Panc1 (cell line): ENCODE measurements at regions not wholly inside any gene's neighbourhood (a gene's known extent, or its start where the extent isn't known, plus 50 kb on each side); places are given as distances from the start of the nearest gene placed in this dataset.

ENCODE experiments used
- CTCF ChIP-seq: fragments of 450-650 bp; IDR thresholded peaks from 2 replicates; pipeline ENCODE4 v1.5.1; 2017; ENCODE audit warnings: mild to moderate bottlenecking
- POLR2AphosphoS5 ChIP-seq: IDR thresholded peaks from 2 replicates; pipeline ENCODE4 v1.6.1; 2012; ENCODE audit warnings: mild to moderate bottlenecking, low read depth, low read length, moderate library complexity
- REST ChIP-seq, 2 experiments: IDR thresholded peaks; 2 replicates each; pipeline ENCODE4 v1.6.1; 2011 to 2012; ENCODE audit warnings: low read depth in 2 of 2, control low read depth in 1 of 2, low read length in 1 of 2, mild to moderate bottlenecking in 1 of 2, moderate library complexity in 1 of 2; ENCODE audit not compliant: insufficient read depth in 1 of 2
- SIN3A ChIP-seq: IDR thresholded peaks from 2 replicates; pipeline ENCODE4 v1.6.1; 2012; ENCODE audit warnings: low read depth, mild to moderate bottlenecking, low read length, moderate library complexity, borderline replicate concordance; ENCODE audit not compliant: insufficient read depth
- TCF7L2 ChIP-seq: IDR thresholded peaks from 2 replicates; pipeline ENCODE4 v1.6.1; 2011; ENCODE audit warnings: mild to moderate bottlenecking, low read depth, low read length, inconsistent platforms

GRCh38 chr10:31136386-31136785 is 104.7 kb upstream of the ZNF438 start:
- TF ChIP-seq CTCF (no peak), TCF7L2 (no peak), POLR2AphosphoS5 (no peak), SIN3A (no peak), REST (IDR thresholded peaks at IDR 0.05; ENCODE audit: insufficient read depth in 1 of 2, low read depth in 2 of 2, low read length in 1 of 2) (no peak)
